Keratinocyte (primary cell): ENCODE measurements at regions not wholly inside any gene's neighbourhood (a gene's known extent, or its start where the extent isn't known, plus 50 kb on each side); places are given as distances from the start of the nearest gene placed in this dataset.

Source experiments
- EZH2 ChIP-seq: IDR thresholded peaks from one replicate; pipeline ENCODE4 v1.6.1; 2012; ENCODE audit warnings: inconsistent platforms, mild to moderate bottlenecking, low read length, moderate library complexity
- TF ChIP-seq, protein P1 (sequence below), 3 experiments: IDR thresholded peaks in 1 of 3; conservative IDR thresholded peaks in 1 of 3; optimal IDR thresholded peaks in 1 of 3; 2 replicates in 2 of 3; 3 replicates in 1 of 3; pipeline versions ENCODE3 to v1.5.1; 2011; ENCODE audit warnings: low read length in 3 of 3, mild to moderate bottlenecking in 3 of 3, moderate library complexity in 2 of 3, control low read depth in 1 of 3, inconsistent platforms in 1 of 3; ENCODE audit not compliant: insufficient read depth in 2 of 3; ENCODE audit errors: extremely low read depth in 1 of 3

DNA sequence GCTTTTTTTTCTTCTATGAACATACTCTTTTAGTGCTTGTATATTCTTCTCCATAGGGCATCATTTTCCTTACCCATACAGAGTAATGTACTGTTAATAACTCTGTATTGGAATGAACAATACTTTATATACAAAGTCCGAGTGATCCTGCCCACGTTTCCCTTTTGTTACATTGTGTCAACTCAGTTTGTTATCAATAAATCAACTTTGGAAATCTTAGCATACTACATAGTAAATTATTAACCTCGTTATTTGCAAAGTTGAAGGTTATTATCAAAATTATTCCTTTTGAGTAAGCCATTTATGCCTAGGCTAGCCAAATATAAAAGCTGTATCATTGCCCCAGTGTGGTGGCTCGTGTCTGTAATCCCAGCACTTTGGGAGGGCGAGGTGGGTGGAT lies 937.4 kb upstream of the TMPRSS15 start:
- TF ChIP-seq, protein P1, sequence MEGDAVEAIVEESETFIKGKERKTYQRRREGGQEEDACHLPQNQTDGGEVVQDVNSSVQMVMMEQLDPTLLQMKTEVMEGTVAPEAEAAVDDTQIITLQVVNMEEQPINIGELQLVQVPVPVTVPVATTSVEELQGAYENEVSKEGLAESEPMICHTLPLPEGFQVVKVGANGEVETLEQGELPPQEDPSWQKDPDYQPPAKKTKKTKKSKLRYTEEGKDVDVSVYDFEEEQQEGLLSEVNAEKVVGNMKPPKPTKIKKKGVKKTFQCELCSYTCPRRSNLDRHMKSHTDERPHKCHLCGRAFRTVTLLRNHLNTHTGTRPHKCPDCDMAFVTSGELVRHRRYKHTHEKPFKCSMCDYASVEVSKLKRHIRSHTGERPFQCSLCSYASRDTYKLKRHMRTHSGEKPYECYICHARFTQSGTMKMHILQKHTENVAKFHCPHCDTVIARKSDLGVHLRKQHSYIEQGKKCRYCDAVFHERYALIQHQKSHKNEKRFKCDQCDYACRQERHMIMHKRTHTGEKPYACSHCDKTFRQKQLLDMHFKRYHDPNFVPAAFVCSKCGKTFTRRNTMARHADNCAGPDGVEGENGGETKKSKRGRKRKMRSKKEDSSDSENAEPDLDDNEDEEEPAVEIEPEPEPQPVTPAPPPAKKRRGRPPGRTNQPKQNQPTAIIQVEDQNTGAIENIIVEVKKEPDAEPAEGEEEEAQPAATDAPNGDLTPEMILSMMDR (optimal IDR thresholded peaks at IDR 0.05 in 1 of 3, IDR thresholded peaks at IDR 0.05 in 1 of 3, conservative IDR thresholded peaks at IDR 0.05 in 1 of 3; ENCODE audit: extremely low read depth in 1 of 3, insufficient read depth in 2 of 3, low read length in 3 of 3) = no peak
- TF ChIP-seq EZH2 = no peak
